GM18526 (cell line): ENCODE measurements at regions not wholly inside any gene's neighbourhood (a gene's known extent, or its start where the extent isn't known, plus 50 kb on each side); places are given as distances from the start of the nearest gene placed in this dataset.

Experiments used
- POLR2A ChIP-seq: IDR thresholded peaks from 3 replicates; pipeline ENCODE4 v1.6.1; 2011; ENCODE audit not compliant: insufficient read length; ENCODE audit errors: extremely low read depth

DNA sequence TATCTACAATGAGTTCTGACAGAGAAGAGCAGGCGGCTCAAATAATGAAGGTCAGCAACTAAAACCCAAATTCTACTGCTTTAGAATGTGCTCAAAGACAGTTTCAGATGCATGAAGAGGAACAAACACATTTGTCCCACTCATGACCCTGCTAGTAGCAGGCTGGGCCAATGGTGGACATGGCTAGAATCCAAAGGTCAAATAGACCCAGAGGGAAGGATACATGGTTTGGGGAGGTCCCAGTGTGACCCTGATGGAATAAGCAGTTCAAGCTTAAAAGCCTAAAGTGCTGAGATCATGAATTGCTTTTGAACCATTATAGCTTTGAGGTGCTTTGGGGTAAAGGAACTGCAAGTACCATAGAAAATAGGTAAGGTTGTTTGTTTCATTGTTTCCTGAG is 450.7 kb downstream of the MID1IP1 start:
- no peak for TF ChIP-seq POLR2A

DNA sequence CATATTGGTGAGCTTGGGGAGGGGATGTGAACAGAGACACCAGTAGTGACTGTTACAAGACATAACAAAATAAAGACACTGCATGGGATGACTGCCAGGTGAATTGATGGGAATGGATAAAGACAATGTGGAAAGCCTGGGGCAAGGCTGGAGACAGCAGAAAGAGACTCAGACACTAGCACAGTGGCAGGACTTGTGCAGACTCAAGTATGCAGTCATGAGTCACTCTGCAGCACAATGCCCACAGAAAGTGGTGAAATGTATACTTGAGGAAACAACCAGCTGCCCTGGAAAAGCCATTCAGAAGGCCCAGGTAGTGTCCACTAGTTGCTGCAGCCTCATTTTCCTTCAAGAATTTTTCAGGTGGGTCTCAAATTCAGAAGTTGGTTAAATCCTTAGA is 452.3 kb downstream of the MID1IP1 start:
- no peak for TF ChIP-seq POLR2A

GRCh38 chrX:39258331-39258730 is 457.1 kb downstream of the MID1IP1 start:
- TF ChIP-seq POLR2A = no peak

- no peak for TF ChIP-seq POLR2A
Observed at GRCh38 chrX:39260965-39261364, 459.7 kb downstream of the MID1IP1 start.

GRCh38 chrX:39261446-39262147 is 460.3 kb downstream of the MID1IP1 start:
- no peak for TF ChIP-seq POLR2A

GRCh38 chrX:39262641-39263040 is 461.4 kb downstream of the MID1IP1 start:
- no peak for TF ChIP-seq POLR2A

- no peak for TF ChIP-seq POLR2A
Observed at GRCh38 chrX:39264023-39264422, 462.8 kb downstream of the MID1IP1 start.

- no peak for TF ChIP-seq POLR2A
Observed at GRCh38 chrX:39267176-39267575, 465.9 kb downstream of the MID1IP1 start.

- no peak for TF ChIP-seq POLR2A
Observed at GRCh38 chrX:39268207-39268606, 466.9 kb downstream of the MID1IP1 start.

GRCh38 chrX:39275500-39276068 is 474.3 kb downstream of the MID1IP1 start:
- TF ChIP-seq POLR2A = no peak

GRCh38 chrX:39283239-39283638 is 482.0 kb downstream of the MID1IP1 start:
- TF ChIP-seq POLR2A = no peak

GRCh38 chrX:39288592-39288991 is 487.3 kb downstream of the MID1IP1 start:
- TF ChIP-seq POLR2A = no peak

DNA sequence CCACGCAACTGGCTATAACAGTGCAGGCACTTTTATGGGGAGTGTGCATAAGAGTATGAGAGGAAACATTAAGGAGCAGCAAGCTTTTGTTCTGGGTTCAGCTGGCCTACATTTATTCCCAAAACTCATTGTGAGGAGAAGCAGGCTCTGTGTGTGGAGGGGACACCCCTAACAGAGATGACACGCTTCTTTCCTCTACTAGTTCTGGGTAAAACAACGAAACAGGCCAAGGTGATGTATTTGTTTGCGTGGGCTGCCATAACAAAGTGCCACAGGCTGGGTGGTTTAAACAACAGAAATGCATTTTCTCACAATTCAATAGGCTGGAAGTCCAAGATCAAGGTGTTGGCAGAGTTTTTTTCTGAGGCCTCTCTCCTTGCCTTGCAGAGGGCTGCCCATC is 488.6 kb downstream of the MID1IP1 start:
- no peak for TF ChIP-seq POLR2A

DNA sequence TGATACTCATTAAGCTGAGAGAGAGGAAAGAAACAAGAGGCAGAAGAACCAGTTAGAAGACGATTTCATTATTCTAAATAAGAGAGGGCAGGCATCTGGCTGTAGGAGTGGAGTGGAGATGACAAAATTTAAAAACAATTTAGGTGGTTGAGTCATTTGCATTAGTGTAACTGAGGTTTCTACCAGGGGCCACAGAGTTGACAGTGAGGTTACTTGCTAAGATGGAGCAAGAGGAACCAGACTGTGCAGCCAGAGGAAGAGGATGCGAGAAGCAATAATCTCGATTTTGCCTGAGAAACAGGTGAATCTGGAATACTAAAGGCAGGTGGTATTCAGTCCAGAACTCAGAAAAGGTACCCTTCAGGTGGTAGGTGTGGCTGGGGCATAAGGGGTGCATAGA is 491.9 kb downstream of the MID1IP1 start:
- TF ChIP-seq POLR2A = no peak

DNA sequence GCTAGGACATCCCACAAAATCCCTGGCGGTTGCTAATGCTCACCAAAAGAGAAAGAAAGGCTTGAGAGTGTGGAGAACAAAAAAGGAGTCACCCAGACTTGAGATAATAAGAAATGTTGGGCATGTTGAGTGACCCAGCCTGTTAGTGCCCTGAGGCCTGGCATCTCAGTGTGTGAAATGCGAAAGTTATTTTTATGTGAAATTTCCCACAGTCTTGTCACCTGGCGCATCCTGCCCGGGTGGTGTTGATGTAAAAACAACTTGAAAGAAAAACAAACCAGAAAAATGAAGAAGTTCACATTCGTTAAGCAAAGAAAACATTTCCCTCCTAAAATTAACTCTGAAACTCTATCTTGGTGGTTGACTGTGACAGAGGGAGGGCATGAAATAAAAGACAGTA is 495.2 kb downstream of the MID1IP1 start:
- TF ChIP-seq POLR2A = no peak

DNA sequence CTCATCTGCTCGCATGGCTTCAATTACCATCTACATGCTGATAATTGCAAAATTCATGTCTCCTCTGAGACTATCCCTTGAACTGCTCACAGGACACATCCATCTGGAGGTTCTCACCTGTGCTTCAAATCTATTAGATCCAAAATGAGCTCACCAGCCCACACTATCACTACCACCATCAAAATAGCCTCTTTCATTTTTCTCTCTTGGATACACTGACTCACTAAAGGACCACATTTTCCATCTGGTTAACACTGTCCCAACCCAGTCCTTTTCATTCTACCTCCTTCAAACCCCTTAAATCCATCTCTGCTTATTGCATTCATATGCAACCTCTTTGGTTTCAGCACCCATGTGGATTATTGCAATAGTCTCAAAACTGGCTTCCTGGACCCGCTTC is 497.6 kb downstream of the MID1IP1 start:
- TF ChIP-seq POLR2A = no peak

- no peak for TF ChIP-seq POLR2A
Observed at GRCh38 chrX:39299615-39300014, 498.4 kb downstream of the MID1IP1 start.
